ENCODE measurements at regions not wholly inside any gene's neighbourhood (a gene's known extent, or its start where the extent isn't known, plus 50 kb on each side); places are given as distances from the start of the nearest gene placed in this dataset.
"Not testable (repeated sequence)": the region's sequence is repeated elsewhere in the genome, so short reads cannot be mapped to it uniquely, and the experiment has no call there.

- no peak for DNase-seq
Observed at GRCh38 chr22:22759889-22760546, 115.6 kb downstream of the GGTLC2 start.

GRCh38 chr22:22761606-22761962 lies 117.2 kb downstream of the GGTLC2 start:
- DNase-seq, result no peak

- no peak for DNase-seq
Observed at GRCh38 chr22:22761963-22762772, 117.8 kb downstream of the GGTLC2 start.

GRCh38 chr22:22763512-22763911 lies 119.1 kb downstream of the GGTLC2 start:
- no peak for DNase-seq

- no peak for DNase-seq
Observed at GRCh38 chr22:22764085-22764484, 119.7 kb downstream of the GGTLC2 start.

GRCh38 chr22:22767876-22768602 lies 119.6 kb upstream of the IGLL5 start:
- no peak for DNase-seq

GRCh38 chr22:22768885-22769284 lies 118.7 kb upstream of the IGLL5 start:
- no peak for DNase-seq

GRCh38 chr22:22769434-22770279 lies 118.0 kb upstream of the IGLL5 start:
- DNase-seq, result no peak

- DNase-seq, result no peak
Observed at GRCh38 chr22:22770280-22770871, 117.2 kb upstream of the IGLL5 start.

GRCh38 chr22:22770881-22771280 lies 116.7 kb upstream of the IGLL5 start:
- no peak for DNase-seq

- no peak for DNase-seq
Observed at GRCh38 chr22:22771696-22772377, 115.8 kb upstream of the IGLL5 start.

- no peak for DNase-seq
Observed at GRCh38 chr22:22772396-22772795, 115.2 kb upstream of the IGLL5 start.

GRCh38 chr22:22772883-22773282 lies 114.7 kb upstream of the IGLL5 start:
- DNase-seq, result no peak

GRCh38 chr22:22773427-22773826 lies 114.2 kb upstream of the IGLL5 start:
- DNase-seq, result no peak

GRCh38 chr22:22773979-22774604 lies 113.5 kb upstream of the IGLL5 start:
- DNase-seq, result no peak

GRCh38 chr22:22774762-22775161 lies 112.9 kb upstream of the IGLL5 start:
- not testable (repeated sequence) for DNase-seq

GRCh38 chr22:22776121-22776520 lies 111.5 kb upstream of the IGLL5 start:
- DNase-seq, result no peak

- DNase-seq, result no peak
Observed at GRCh38 chr22:22779213-22779612, 108.4 kb upstream of the IGLL5 start.

GRCh38 chr22:22783575-22783974 lies 104.0 kb upstream of the IGLL5 start:
- no peak for DNase-seq

- no peak for DNase-seq
Observed at GRCh38 chr22:22784249-22785039, 103.2 kb upstream of the IGLL5 start.
